Endodermal cell (in vitro differentiated cells): ENCODE measurements at regions not wholly inside any gene's neighbourhood (a gene's known extent, or its start where the extent isn't known, plus 50 kb on each side); places are given as distances from the start of the nearest gene placed in this dataset.

Experiments used
- DNase-seq: peaks from one replicate; pipeline ENCODE4 v3.0.0-alpha.2; 2017
- H3K27ac ChIP-seq: 2 replicates; pipeline ENCODE4 v1.5.1; 2013; ENCODE audit warnings: mild to moderate bottlenecking, low read depth, low read length, moderate library complexity
- H3K27me3 ChIP-seq: 2 replicates; pipeline ENCODE4 v1.6.1; 2013; ENCODE audit warnings: mild to moderate bottlenecking, low read length, moderate library complexity; ENCODE audit not compliant: insufficient read depth, control insufficient read depth, poor library complexity, severe bottlenecking
- H3K36me3 ChIP-seq: 2 replicates; pipeline ENCODE4 v1.7.0; 2013; ENCODE audit warnings: mild to moderate bottlenecking, low read length, moderate library complexity; ENCODE audit not compliant: control insufficient read depth, insufficient read depth
- H3K4me1 ChIP-seq: one replicate; pipeline ENCODE4 v1.7.0; 2013; ENCODE audit warnings: low read length; ENCODE audit not compliant: control insufficient read depth, insufficient read depth
- H3K4me3 ChIP-seq: 2 replicates; pipeline ENCODE4 v1.5.1; 2013; ENCODE audit warnings: mild to moderate bottlenecking, low read length, moderate library complexity
- H3K9ac ChIP-seq: 2 replicates; pipeline ENCODE4 v1.6.1; 2013; ENCODE audit warnings: mild to moderate bottlenecking, low read length, moderate library complexity; ENCODE audit not compliant: poor library complexity, severe bottlenecking; ENCODE audit errors: extremely low read depth
- H3K9me3 ChIP-seq: 2 replicates; pipeline ENCODE4 v1.6.1; 2013; ENCODE audit warnings: mild to moderate bottlenecking, low read length, moderate library complexity; ENCODE audit not compliant: control insufficient read depth
- H3K27ac Mint-ChIP-seq: 2 replicates; pipeline ENCODE4 v1.8.0; 2020; ENCODE audit warnings: mixed read lengths
- H3K27me3 Mint-ChIP-seq: 2 replicates; pipeline ENCODE4 v1.8.0; 2021; ENCODE audit warnings: mild to moderate bottlenecking, mixed read lengths; ENCODE audit not compliant: insufficient read depth
- H3K36me3 Mint-ChIP-seq: 2 replicates; pipeline ENCODE4 v1.8.0; 2020; ENCODE audit warnings: low read depth, mixed read lengths
- H3K4me1 Mint-ChIP-seq: 2 replicates; pipeline ENCODE4 v1.8.0; 2020; ENCODE audit warnings: mixed read lengths
- H3K4me3 Mint-ChIP-seq: 2 replicates; pipeline ENCODE4 v1.8.0; 2020; ENCODE audit warnings: mild to moderate bottlenecking, moderate library complexity, mixed read lengths
- H3K9me3 Mint-ChIP-seq: 2 replicates; pipeline ENCODE4 v1.8.0; 2020; ENCODE audit warnings: mild to moderate bottlenecking, mixed read lengths
- WGBS, 2 experiments: methylation state at CpG; one replicate each; pipeline versions ENCODE4 v1.1.5 to v1.1.7; 2013; ENCODE audit warnings: missing lambda C conversion rate in 2 of 2, mixed read lengths in 1 of 2; ENCODE audit not compliant: insufficient coverage in 1 of 2, insufficient read length in 1 of 2; 5-methylcytosine and 5-hydroxymethylcytosine counted together
- TF ChIP-seq, protein P1 (sequence below): fragments of 200-600 bp; sonication (generic); conservative IDR thresholded peaks from 2 replicates; pipeline ENCODE4 v1.5.0; 2021; ENCODE audit warnings: antibody characterized with exemption, mild to moderate bottlenecking

GRCh38 chr20:22795871-22796270 lies 211.5 kb upstream of the FOXA2 start:
- Mint-ChIP-seq H3K4me1 (peaks cover 10% of the 10 kb centered on the region), H3K27me3 (peaks cover 6% of the 10 kb centered on the region), H3K4me3 (no peak overlapping the region), H3K9me3 (no peaks in the 10 kb centered on the region), H3K27ac (peak overlapping the region; percentile 8), H3K36me3 (no peaks in the 10 kb centered on the region)
- H3K9ac ChIP-seq: no peak overlapping the region
- no peaks in the 10 kb centered on the region for H3K9me3 ChIP-seq
- TF ChIP-seq, protein P1, sequence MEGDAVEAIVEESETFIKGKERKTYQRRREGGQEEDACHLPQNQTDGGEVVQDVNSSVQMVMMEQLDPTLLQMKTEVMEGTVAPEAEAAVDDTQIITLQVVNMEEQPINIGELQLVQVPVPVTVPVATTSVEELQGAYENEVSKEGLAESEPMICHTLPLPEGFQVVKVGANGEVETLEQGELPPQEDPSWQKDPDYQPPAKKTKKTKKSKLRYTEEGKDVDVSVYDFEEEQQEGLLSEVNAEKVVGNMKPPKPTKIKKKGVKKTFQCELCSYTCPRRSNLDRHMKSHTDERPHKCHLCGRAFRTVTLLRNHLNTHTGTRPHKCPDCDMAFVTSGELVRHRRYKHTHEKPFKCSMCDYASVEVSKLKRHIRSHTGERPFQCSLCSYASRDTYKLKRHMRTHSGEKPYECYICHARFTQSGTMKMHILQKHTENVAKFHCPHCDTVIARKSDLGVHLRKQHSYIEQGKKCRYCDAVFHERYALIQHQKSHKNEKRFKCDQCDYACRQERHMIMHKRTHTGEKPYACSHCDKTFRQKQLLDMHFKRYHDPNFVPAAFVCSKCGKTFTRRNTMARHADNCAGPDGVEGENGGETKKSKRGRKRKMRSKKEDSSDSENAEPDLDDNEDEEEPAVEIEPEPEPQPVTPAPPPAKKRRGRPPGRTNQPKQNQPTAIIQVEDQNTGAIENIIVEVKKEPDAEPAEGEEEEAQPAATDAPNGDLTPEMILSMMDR: no peak
- no peaks in the 10 kb centered on the region for H3K36me3 ChIP-seq
- no peak overlapping the region for H3K27ac ChIP-seq
- H3K4me1 ChIP-seq: no peaks in the 10 kb centered on the region
- H3K27me3 ChIP-seq: no peaks in the 10 kb centered on the region
- DNase-seq: no peak
- 64 to 79% methylated on average over 3 of the region's 4 CpGs for WGBS, 2 experiments
- H3K4me3 ChIP-seq: no peak overlapping the region

DNA sequence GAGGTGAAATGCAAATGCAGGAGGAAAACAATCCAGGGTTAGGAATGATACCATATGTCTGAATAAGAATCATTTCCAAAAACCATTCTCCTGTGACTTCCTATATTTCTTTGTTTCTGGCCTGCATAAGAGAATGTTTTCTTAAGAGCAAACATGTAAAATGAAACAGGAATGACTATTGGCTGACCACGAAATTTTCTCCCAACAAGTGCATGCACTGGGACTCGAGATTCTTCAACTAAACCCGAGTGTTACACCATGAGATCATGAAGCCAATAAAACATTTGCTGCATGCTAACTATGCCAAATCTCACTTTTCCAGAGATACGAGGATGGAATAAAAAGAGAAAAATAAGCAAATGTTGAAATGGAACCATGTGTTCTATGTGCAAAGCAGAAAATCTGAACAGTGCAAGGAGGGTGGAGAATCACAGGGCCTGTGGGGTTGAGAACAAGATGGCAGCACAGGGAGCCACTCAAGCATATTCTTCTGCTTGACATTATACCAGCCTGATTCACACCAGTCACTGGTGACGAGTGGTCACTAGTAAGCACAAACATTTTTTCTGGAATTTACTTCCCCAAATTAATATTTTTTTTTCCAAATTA lies 212.2 kb upstream of the FOXA2 start:
- H3K36me3 Mint-ChIP-seq: no peaks in the 10 kb centered on the region
- H3K4me1 Mint-ChIP-seq: peaks cover 10% of the 10 kb centered on the region
- H3K27ac Mint-ChIP-seq: no peak overlapping the region
- Histone ChIP-seq H3K4me3 (no peak overlapping the region), H3K27me3 (no peaks in the 10 kb centered on the region), H3K4me1 (no peaks in the 10 kb centered on the region), H3K27ac (no peak overlapping the region), H3K9ac (no peak overlapping the region), H3K9me3 (no peaks in the 10 kb centered on the region), H3K36me3 (no peaks in the 10 kb centered on the region)
- 88 to 89% methylated on average over 4 to 5 of the region's 5 CpGs for WGBS, 2 experiments
- DNase-seq: no peak
- H3K4me3 Mint-ChIP-seq: no peak overlapping the region
- peaks cover 6% of the 10 kb centered on the region for H3K27me3 Mint-ChIP-seq
- no peaks in the 10 kb centered on the region for H3K9me3 Mint-ChIP-seq
- TF ChIP-seq, protein P1: no peak

GRCh38 chr20:22797103-22797502 lies 212.7 kb upstream of the FOXA2 start:
- TF ChIP-seq, protein P1: no peak
- no peaks in the 10 kb centered on the region for H3K36me3 Mint-ChIP-seq
- 98 to 100% methylated on average over 3 of the region's 3 CpGs for WGBS, 2 experiments
- H3K27me3 Mint-ChIP-seq: peaks cover 6% of the 10 kb centered on the region
- no peaks in the 10 kb centered on the region for H3K9me3 Mint-ChIP-seq
- Histone ChIP-seq H3K4me3 (no peak overlapping the region), H3K27me3 (no peaks in the 10 kb centered on the region), H3K9me3 (no peaks in the 10 kb centered on the region), H3K4me1 (no peaks in the 10 kb centered on the region), H3K27ac (no peak overlapping the region), H3K36me3 (no peaks in the 10 kb centered on the region), H3K9ac (no peak overlapping the region)
- no peak overlapping the region for H3K4me3 Mint-ChIP-seq
- DNase-seq: no peak
- peaks cover 10% of the 10 kb centered on the region for H3K4me1 Mint-ChIP-seq
- H3K27ac Mint-ChIP-seq: no peak overlapping the region
